CD4-positive, alpha-beta T cell treated with Interleukin-1 beta for 1 hour (primary cell): ENCODE measurements at regions not wholly inside any gene's neighbourhood (a gene's known extent, or its start where the extent isn't known, plus 50 kb on each side); places are given as distances from the start of the nearest gene placed in this dataset.

Experiments used
- DNase-seq, 2 donors: peaks; one replicate each; pipeline ENCODE4 v3.0.0-alpha.2; 2020 to 2022

DNA sequence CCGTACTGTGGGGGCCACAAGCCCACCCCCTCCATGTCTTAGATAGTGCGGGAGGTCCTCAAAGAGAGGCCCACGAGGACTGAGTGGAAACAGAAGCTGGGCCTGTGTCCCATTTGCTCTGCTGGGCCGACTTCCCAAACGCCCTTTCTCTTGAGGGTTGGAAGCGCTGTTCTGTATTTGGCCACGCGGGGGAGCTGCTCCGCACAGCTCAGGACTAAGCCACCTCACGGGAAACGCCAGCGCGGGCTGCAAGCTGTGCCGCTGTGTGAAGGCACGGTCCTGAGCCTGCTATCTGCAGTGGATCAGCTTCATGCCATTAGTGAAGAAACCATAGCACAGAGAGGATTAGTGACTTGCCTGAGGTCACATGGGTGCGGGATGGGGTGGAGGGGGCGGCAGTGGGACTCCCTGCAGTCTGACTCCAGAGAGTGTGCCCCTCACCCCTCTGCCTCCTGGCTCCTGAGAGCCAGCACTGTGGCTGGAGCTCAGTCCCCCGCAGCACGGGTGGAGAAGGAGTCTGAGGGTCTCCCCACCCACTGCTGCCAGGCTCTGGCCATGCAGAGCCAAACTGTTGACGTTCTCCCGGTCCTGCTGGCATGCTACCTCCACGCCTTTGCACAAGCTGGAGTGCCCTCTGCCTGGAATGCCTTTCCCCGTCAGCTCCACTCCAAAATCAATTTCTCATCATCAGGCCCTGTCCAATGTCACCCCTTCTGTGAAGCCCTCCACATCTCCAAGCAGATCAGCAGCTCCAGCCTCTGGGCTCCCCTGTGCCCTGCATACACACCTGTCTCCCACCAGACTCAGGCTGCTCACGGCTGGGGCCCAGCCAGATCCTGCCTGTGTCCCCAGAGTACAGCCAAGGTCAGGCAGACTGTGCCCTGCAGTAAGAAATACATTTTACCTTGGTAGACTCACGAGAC lies 51.5 kb upstream of the LRRC32 start:
- peak; percentile 62 for DNase-seq

DNA sequence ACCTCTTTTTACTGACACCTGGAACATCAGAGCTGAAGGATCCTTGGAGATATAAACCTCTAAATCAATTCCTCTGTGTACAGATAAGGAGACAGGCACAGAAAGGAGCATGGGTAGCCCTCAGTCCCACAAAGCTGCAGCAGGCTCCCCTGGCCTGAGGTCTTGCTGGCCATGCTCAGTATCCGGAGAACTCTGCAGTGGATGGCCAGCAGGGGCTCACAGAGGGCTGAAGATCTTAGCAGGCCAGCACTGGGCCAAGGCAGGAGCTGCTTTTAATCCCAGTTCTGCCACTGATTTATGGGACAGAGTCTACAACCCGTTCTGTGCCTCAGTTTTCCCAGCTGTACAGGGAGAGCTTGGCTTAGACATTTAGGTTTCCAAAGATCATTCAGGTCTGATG lies 52.6 kb upstream of the LRRC32 start:
- DNase-seq = no peak

DNA sequence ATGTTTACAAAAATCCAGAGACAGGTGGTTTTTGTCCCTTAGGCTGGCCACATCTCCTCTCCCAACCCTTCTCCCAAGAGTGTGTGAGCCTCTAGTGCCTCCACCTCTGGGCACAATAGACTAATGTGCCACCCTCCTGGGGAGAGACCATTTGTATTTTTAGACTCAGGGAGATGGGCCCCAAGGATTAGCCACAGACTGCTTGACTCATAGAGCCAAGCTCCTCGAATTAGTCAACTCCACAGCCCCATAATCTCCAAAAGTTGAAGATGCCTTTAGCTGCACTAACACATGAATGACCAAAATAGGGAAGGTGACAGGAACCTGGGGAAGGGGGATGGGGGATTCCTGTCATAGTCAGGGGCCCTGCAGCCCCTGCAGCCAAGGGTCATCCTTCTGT lies 53.0 kb upstream of the LRRC32 start:
- DNase-seq = no peak

DNA sequence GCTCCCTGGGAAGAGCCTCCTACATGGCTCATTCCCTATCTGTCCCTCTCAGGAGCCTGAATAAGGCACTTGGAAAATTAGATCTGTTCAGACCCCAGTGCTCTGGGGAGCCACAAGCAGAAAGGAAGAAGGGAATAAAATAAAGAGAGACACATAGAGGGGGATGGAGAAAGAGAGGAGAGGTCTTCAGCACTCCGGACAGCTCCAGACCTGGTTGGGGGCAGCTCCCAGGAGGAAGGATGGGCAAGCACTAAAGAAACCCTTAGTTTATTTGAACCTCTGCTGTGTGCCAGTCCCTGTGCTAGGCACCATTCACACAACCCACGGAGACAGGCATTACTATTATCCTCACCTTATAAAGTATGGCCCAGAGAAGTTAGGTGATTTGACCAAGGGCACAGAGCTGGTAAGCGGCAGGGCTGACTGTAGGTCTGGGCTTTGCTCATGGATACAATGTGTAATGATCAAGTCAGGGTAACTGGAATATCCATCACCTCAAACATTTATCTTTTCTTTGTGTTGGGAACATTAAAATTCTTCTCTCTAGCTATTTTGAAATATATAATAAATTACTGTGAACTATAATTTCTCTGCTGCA lies 53.7 kb upstream of the LRRC32 start:
- DNase-seq = no peak

DNA sequence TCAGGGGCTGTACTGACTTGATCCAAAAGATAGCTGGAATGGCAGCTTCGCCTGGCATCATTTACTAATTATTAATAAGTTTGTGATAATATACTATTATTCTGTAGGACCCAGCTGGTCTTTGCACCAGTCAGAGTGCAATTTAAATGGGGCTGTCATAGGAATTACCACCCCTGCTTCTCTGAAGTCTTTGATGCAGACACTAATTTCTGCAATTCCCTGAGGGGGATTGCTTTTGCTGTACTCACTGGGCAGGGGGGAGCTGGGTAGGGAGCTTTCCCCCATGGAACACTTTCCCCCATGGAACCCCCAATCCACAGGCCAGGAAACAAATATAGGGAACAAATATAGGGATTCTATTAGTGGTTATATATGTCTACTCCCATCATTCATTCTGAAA lies 54.9 kb upstream of the TSKU start:
- DNase-seq = no peak

DNA sequence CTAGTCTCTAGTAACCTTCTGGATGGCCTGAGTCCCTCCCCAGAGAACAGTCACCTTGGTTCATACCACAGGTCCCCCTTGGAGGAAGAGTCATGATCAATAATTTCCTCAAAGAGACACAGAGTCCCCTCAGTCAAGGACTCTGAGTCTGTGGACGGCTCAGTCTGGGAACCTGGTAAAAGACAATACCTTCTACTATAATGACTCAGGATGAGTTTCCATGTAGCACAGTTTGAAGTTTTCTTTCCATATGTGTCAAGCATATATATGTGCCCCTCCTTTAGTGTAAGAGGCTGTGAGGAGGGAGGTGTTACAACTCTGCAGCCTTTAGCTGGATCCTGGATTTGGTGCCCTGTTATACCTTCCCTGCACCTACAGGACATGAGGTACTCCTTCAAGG lies 54.4 kb upstream of the TSKU start:
- no peak for DNase-seq

DNA sequence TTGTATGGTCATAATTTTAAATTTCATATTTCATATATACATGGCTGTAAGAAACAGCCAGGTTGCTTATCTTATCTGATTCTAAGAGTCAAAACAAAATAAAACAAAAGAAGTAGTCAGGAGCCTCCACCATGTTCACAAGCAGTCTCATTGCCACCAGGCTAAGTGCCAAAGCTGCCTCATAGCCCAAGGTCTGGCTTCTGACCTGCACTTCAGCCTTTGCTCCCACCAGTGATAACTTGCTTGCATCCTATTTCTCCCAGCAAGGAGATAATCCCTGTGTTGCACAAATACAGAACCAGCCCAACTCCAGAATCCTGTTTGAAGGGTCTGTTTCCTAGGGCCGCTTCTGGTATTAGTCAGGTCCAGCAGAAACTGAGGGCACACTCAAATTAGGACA lies 53.9 kb upstream of the TSKU start:
- no peak for DNase-seq

DNA sequence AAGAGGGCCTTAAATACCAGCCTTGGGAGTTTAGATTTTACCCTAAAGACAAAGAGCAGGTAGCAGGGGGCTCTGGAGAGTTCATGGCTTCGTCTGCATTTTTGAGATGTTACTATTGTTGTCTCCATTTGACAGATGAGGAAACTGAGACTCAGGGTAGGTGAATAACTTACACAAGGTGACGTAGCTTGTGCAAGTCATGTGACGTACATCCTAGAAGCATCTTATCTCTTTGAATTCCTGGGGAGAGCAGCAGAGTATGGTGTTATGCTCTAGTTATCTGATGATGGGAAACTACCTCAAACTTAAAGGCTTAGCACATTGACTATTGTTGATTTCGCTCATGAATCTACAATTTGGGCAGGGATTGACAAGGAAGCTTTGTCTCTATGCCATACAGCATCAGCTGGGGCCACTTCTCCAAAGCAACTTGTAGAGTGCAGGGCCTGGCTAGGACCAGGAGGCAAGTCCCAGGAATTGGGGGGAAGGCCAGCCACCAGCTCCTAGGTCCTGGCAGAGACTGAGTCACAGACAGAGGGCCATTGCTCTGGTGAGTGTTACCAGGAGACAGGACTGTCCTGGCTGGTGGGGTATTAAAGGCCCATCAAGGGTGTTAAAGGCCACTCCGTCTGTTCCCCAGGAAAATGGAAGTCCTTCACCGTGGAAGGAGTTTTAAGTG lies 52.1 kb upstream of the TSKU start:
- no peak for DNase-seq

DNA sequence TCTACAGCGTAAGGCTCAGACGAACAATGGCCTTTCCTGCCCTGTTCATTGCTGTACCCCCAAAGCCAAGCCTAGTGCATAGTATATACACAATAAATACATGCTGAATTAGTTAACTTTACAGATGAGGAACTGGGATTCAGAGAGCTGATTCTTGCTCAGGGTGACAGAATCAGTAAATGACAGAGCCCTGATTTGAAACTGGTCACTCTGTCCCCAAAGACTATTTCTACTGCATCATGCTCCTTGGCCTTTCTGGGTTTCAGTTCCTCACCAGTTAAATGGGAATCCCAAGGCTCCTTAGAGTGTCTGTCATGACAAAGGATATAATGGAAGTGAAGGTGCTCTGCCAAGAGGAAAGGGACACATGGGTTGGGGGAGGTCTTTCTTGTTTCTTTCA lies 50.5 kb upstream of the TSKU start:
- DNase-seq = no peak
